ENCODE measurements at regions not wholly inside any gene's neighbourhood (a gene's known extent, or its start where the extent isn't known, plus 50 kb on each side); places are given as distances from the start of the nearest gene placed in this dataset.

DNA sequence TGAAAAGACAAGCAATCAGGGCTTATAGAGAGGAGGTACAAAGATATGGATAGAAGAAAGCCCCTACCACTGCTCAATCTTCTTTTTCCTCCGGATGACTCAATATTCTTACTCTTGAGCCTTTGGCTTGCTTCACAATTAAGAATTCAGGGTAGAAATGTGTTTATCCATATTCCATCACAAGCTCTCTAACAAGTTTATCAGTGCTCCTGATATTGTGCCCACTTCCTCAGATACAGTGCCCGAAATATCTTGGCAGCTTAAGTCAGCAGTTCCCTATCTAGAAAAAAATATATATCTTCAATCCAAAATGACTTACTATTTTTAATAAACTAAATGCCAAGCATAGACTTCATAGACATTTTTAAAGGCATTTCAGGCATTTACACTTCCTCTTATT is 255.1 kb upstream of the FAT3 start:
- TF ChIP-seq CTCF (IDR thresholded peaks at IDR 0.05), result no peak
- TF ChIP-seq EP300 (IDR thresholded peaks at IDR 0.05), result no peak
- no peak for TF ChIP-seq POLR2AphosphoS5 (IDR thresholded peaks at IDR 0.05)
